Astrocyte (in vitro differentiated cells and primary cell): ENCODE measurements at regions not wholly inside any gene's neighbourhood (a gene's known extent, or its start where the extent isn't known, plus 50 kb on each side); places are given as distances from the start of the nearest gene placed in this dataset.

Experiments used
- CTCF ChIP-seq: IDR thresholded peaks from 2 replicates; pipeline ENCODE4 v1.5.1; 2011; ENCODE audit warnings: low read depth, mild to moderate bottlenecking, inconsistent platforms, low read length, moderate library complexity; ENCODE audit not compliant: insufficient read depth
- EZH2 ChIP-seq: IDR thresholded peaks from 2 replicates; pipeline ENCODE4 v1.6.1; 2012; ENCODE audit warnings: mild to moderate bottlenecking, low read length, inconsistent platforms; ENCODE audit not compliant: insufficient read depth

- no peak for TF ChIP-seq CTCF
- no peak for TF ChIP-seq EZH2
These were observed 177.2 kb upstream of the TLE3 start for GRCh38 chr15:70274908-70275307.
